ENCODE measurements at regions not wholly inside any gene's neighbourhood (a gene's known extent, or its start where the extent isn't known, plus 50 kb on each side); places are given as distances from the start of the nearest gene placed in this dataset.

- Histone ChIP-seq H3K9me3 (ENCODE audit: control insufficient read depth in 4 of 4, low read length in 3 of 4) (no peaks in the 10 kb centered on the region), H3K9ac (ENCODE audit: low read depth in 1 of 2, low read length in 2 of 2) (no peak overlapping the region), H3K36me3 (ENCODE audit: control insufficient read depth in 4 of 4, insufficient read depth in 3 of 4, low read depth in 1 of 4, low read length in 3 of 4) (no peaks in the 10 kb centered on the region), H3K4me3 (ENCODE audit: low read depth in 1 of 3, low read length in 3 of 3) (no peak overlapping the region), H3K4me1 (ENCODE audit: control insufficient read depth in 4 of 4, insufficient read depth in 4 of 4, low read length in 3 of 4) (peaks cover 0 to 23% (median 19%) of the 10 kb centered on the region in 4 donors), H3K27me3 (ENCODE audit: control insufficient read depth in 4 of 4, insufficient read depth in 4 of 4, low read length in 3 of 4) (no peaks in the 10 kb centered on the region), H3K27ac (ENCODE audit: low read depth in 1 of 2, low read length in 2 of 2) (no peak overlapping the region)
- TF ChIP-seq TAF1 (conservative IDR thresholded peaks at IDR 0.05), result no peak
- WGBS, result 91% methylated on average over 2 of the region's 2 CpGs
- DNase-seq (ENCODE audit: low spot score), result no peak
Observed at GRCh38 chr6:145080651-145081050, 654.7 kb downstream of the EPM2A start.

GRCh38 chr6:145081677-145082076 is 653.6 kb downstream of the EPM2A start:
- Histone ChIP-seq H3K4me3 (ENCODE audit: low read depth in 1 of 3, low read length in 3 of 3) (no peak overlapping the region), H3K36me3 (ENCODE audit: control insufficient read depth in 4 of 4, insufficient read depth in 3 of 4, low read depth in 1 of 4, low read length in 3 of 4) (no peaks in the 10 kb centered on the region), H3K27me3 (ENCODE audit: control insufficient read depth in 4 of 4, insufficient read depth in 4 of 4, low read length in 3 of 4) (no peaks in the 10 kb centered on the region), H3K4me1 (ENCODE audit: control insufficient read depth in 4 of 4, insufficient read depth in 4 of 4, low read length in 3 of 4) (peaks cover 0 to 13% (median 12%) of the 10 kb centered on the region in 4 donors), H3K9ac (ENCODE audit: low read depth in 1 of 2, low read length in 2 of 2) (no peak overlapping the region), H3K27ac (ENCODE audit: low read depth in 1 of 2, low read length in 2 of 2) (no peak overlapping the region), H3K9me3 (ENCODE audit: control insufficient read depth in 4 of 4, low read length in 3 of 4) (no peaks in the 10 kb centered on the region)
- 94% methylated on average over 2 of the region's 2 CpGs for WGBS
- DNase-seq (ENCODE audit: low spot score), result no peak
- TF ChIP-seq MAX (IDR thresholded peaks at IDR 0.05) (no peak), ZBTB33 (IDR thresholded peaks at IDR 0.05) (no peak), RAD21 (IDR thresholded peaks at IDR 0.05) (no peak), GABPA (IDR thresholded peaks at IDR 0.05 in 1 of 2, conservative IDR thresholded peaks at IDR 0.05 in 1 of 2) (no peak), EGR1 (IDR thresholded peaks at IDR 0.05; ENCODE audit: low read depth in 2 of 2) (no peak), FOXA2 (IDR thresholded peaks at IDR 0.05) (no peak), NR2F2 (IDR thresholded peaks at IDR 0.05) (no peak), SP1 (IDR thresholded peaks at IDR 0.05) (no peak)

- Histone ChIP-seq H3K27me3 (ENCODE audit: control insufficient read depth in 4 of 4, insufficient read depth in 4 of 4, low read length in 3 of 4) (no peaks in the 10 kb centered on the region), H3K27ac (ENCODE audit: low read depth in 1 of 2, low read length in 2 of 2) (no peak overlapping the region), H3K9ac (ENCODE audit: low read depth in 1 of 2, low read length in 2 of 2) (no peak overlapping the region), H3K36me3 (ENCODE audit: control insufficient read depth in 4 of 4, insufficient read depth in 3 of 4, low read depth in 1 of 4, low read length in 3 of 4) (no peaks in the 10 kb centered on the region), H3K9me3 (ENCODE audit: control insufficient read depth in 4 of 4, low read length in 3 of 4) (no peaks in the 10 kb centered on the region), H3K4me3 (ENCODE audit: low read depth in 1 of 3, low read length in 3 of 3) (no peak overlapping the region), H3K4me1 (ENCODE audit: control insufficient read depth in 4 of 4, insufficient read depth in 4 of 4, low read length in 3 of 4) (peaks cover 0 to 6% (median 6%) of the 10 kb centered on the region in 4 donors)
- 91% methylated on average over 4 of the region's 4 CpGs for WGBS
- TF ChIP-seq YY1 (IDR thresholded peaks at IDR 0.05), result no peak
- no peak for DNase-seq (ENCODE audit: low spot score)
Observed at GRCh38 chr6:145082359-145082758, 653.0 kb downstream of the EPM2A start.

- H3K4me3 ChIP-seq (ENCODE audit: low read depth in 1 of 3, low read length in 3 of 3), result no peak overlapping the region
- no peaks in the 10 kb centered on the region for H3K36me3 ChIP-seq (ENCODE audit: control insufficient read depth in 4 of 4, insufficient read depth in 3 of 4, low read depth in 1 of 4, low read length in 3 of 4)
- WGBS, result 64% methylated on average over 3 of the region's 3 CpGs
- no peak overlapping the region for H3K27ac ChIP-seq (ENCODE audit: low read depth in 1 of 2, low read length in 2 of 2)
- no peaks in the 10 kb centered on the region for H3K27me3 ChIP-seq (ENCODE audit: control insufficient read depth in 4 of 4, insufficient read depth in 4 of 4, low read length in 3 of 4)
- no peak for DNase-seq (ENCODE audit: low spot score)
- H3K9ac ChIP-seq (ENCODE audit: low read depth in 1 of 2, low read length in 2 of 2), result no peak overlapping the region
- H3K4me1 ChIP-seq (ENCODE audit: control insufficient read depth in 4 of 4, insufficient read depth in 4 of 4, low read length in 3 of 4), result peaks cover 0 to 12% (median 9%) of the 10 kb centered on the region in 4 donors
- H3K9me3 ChIP-seq (ENCODE audit: control insufficient read depth in 4 of 4, low read length in 3 of 4), result no peaks in the 10 kb centered on the region
- TF ChIP-seq EGR1 (IDR thresholded peaks at IDR 0.05; ENCODE audit: low read depth in 2 of 2) (no peak), SP1 (IDR thresholded peaks at IDR 0.05) (no peak), TAF1 (conservative IDR thresholded peaks at IDR 0.05) (no peak), MAX (IDR thresholded peaks at IDR 0.05) (no peak), RXRA (IDR thresholded peaks at IDR 0.05) (no peak), JUND (IDR thresholded peaks at IDR 0.05) (no peak), FOXA2 (IDR thresholded peaks at IDR 0.05) (no peak), FOXA1 (IDR thresholded peaks at IDR 0.05) (no peak), YY1 (IDR thresholded peaks at IDR 0.05) (no peak), ZBTB33 (IDR thresholded peaks at IDR 0.05) (no peak), NR2F2 (IDR thresholded peaks at IDR 0.05) (no peak), HNF4G (IDR thresholded peaks at IDR 0.05) (no peak), REST (IDR thresholded peaks at IDR 0.05) (no peak), HNF4A (conservative IDR thresholded peaks at IDR 0.05) (no peak)
Observed at GRCh38 chr6:145086197-145086596, 649.1 kb downstream of the EPM2A start.

All from liver (tissue), 7 donors.